ENCODE measurements at regions not wholly inside any gene's neighbourhood (a gene's known extent, or its start where the extent isn't known, plus 50 kb on each side); places are given as distances from the start of the nearest gene placed in this dataset.
"Not testable (repeated sequence)": the region's sequence is repeated elsewhere in the genome, so short reads cannot be mapped to it uniquely, and the experiment has no call there.

- no peak for DNase-seq (ENCODE audit: low read depth in 2 of 2)
Observed at GRCh38 chr7:51930834-51931233, 614.2 kb upstream of the COBL start.

DNA sequence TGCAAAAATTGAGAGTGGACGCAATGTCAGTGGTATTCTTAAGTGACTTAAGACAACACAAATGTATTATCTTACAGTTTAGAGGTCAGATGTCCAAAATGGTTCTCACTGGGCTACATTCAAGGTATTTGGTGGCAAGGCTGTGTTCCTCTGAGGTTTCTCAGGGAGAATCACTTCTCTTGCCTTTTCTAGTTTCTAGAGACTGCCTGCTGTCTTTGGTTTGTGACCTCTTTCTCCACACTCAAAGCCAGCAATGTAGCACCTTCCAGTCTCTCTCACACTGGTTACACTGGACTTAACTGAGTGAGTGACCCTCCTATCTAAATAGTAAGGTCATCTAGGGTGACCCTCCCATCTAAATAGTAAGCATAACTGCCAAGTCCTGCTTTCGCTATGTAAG, 613.2 kb upstream of the COBL start:
- no peak for DNase-seq (ENCODE audit: low read depth in 2 of 2)

DNA sequence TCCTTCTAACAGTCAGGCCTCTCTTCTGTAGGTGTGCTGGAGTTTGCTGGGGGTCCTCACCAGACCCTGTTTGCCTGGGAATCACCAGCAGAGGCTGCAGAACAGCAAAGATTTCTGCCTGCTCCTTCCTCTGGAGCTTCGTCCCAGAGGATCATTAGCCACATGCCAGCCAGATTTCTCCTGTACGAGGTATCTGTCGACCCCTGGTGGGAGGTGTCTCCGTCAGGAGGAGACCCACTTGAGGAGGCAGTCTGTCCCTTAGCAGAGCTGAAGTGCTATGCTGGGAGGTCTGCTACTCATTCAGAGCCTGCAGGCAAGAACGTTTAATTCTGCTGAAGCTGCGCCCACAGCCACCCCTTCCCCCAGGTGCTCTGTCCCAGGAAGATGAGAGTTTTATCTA, 611.1 kb upstream of the COBL start:
- DNase-seq (ENCODE audit: low read depth in 2 of 2): no peak

DNA sequence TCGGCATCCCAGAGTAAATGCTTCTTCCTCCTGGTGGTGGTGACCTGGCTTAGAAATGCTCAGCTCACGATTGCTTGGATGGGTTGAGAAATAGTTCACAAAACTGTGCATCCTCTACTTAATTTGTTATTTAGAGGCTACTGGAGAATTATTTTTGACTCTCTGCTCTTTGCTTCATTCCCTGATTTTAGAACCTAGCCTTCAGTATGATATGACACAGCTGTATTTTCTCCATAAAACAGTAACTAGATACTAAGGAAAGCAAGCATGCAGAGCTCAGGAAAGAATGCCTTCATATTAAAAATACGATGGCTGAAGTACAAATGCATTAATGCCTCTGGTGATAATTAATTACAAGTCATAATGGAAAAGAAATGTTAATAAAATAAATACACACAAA, 602.0 kb upstream of the COBL start:
- DNase-seq (ENCODE audit: low read depth in 2 of 2): no peak

DNA sequence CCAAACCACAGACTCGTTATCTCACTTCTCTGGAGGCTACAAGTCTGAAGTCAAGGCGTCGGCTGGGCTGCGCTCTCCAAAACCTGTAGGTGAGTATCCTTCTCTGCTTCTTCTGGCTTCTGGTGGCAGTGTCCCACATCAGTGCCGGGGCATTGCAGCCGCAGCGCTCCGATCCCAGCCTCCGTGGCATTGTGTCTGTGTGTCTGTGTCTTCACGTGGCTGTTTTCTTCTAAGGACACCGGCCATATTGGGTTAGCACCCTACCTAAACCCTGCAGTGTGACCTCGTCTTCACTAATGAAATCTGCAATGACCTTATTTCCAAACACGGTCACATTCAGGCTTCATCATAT, 584.9 kb upstream of the COBL start:
- no peak for DNase-seq (ENCODE audit: low read depth in 2 of 2)

DNA sequence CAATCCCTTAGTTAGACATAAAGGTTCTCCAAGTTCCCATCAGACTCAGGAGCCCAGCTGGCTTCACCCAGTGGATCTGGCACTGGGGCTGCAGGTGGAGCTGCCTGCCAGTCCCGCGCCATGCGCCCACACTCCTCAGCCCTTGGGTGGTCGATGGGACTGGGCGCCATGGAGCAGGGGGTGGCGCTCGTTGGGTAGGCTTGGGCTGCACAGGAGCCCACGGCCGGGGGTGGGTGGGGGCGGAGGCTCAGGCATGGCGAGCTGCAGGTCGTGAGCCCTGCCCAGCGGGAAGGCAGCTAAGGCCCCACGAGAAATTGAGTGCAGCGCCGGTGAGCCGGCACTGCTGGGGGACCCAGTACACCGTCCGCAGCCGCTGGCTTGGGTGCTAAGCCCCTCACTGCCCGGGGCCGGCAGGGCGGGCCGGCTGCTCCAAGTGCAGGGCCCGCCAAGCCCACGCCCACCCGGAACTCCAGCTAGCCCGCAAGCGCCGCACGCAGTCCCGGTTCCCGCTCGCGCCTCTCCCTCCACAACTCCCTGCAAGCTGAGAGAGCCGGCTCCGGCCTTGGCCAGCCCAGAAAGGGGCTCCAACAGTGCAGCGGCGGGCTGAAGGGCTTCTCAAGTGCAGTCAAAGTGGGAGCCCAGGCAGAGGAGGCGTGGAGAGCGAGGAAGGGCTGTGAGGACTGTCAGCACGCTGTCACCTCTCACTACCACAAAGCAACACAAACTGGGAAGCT, 584.3 kb upstream of the COBL start:
- not testable (repeated sequence) for DNase-seq (ENCODE audit: low read depth in 2 of 2)

DNA sequence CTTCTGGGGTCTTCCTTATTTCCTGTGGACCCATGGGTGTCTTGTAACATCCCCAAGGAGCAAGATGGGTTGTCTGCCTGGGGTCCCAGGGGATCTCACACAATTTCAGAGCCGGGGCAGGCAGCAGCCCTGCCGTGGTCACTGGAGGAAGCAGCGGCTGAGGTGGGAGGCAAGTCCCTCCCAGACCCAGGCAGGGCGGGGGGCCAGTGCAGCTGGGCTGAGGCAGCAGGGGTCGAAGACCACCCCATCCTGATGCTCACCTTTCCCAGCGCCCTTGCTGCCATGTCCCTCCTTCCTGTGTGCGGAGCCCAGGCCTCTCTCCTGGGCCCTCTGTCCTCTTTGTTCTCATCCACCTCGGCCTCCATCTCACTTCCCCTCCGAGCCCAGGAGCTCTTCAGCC, 583.0 kb upstream of the COBL start:
- DNase-seq (ENCODE audit: low read depth in 2 of 2): no peak

DNA sequence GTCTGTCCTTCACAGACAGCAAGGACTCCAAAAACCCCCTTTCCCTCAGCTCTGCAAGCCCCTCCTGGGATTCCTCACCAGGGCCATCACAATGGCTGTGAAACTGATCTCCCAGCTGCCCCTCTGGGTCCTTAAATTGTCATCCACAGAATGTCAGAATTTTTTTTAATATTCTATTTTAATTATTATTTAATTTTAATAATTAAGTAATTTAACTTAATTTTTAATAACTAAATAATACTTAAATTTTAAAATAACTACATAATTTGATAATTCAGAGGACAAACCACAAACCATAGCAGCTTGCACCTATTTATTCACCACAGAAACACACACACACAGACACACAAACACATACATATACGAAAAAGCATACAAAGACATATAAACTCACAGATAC, 565.8 kb upstream of the COBL start:
- no peak for DNase-seq (ENCODE audit: low read depth in 2 of 2)

- no peak for DNase-seq (ENCODE audit: low read depth in 2 of 2)
Observed at GRCh38 chr7:51881309-51881708, 564.7 kb upstream of the COBL start.

DNA sequence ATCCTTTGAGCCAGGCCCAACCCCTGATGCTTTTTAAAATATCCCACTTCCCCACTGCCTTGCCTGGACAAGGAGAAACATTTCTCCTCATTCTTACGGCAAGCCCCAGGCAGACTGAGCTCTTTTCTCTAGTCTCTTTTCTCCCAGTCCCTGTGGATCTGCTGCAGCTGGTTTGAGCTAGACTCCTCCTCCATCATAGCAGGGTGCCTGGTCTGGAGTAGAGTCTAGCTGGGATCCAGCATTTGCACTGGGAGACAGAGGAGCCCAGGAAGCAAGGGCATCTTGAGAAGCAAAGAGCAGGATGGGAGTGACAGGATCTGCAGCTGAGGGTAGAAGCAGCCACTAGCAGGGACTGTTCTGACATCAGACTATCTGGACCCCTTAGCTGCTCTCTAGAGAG, 562.3 kb upstream of the COBL start:
- no peak for DNase-seq (ENCODE audit: low read depth in 2 of 2)

GRCh38 chr7:51869452-51869851, 552.8 kb upstream of the COBL start:
- no peak for DNase-seq (ENCODE audit: low read depth in 2 of 2)

DNA sequence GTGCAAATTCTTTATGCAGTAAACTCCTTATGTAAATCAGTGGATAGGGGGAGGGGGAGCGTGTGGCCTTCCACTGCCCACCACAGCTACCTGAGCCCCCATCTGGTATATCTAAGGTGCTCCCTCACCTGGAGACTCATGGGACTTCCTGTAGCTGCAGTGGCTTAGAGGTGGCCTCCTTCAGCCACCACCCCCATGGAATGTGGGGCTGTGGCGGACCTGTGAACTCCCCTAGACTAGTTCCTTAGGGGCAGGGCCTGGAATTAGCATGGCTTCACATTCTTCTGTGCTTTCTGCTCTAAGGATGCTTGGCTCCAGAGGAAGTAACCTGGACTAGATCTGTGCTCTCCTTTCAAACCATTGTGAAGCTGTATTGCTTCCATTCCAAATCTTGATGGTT, 550.5 kb upstream of the COBL start:
- DNase-seq (ENCODE audit: low read depth in 2 of 2): no peak

- DNase-seq (ENCODE audit: low read depth in 2 of 2): no peak
Observed at GRCh38 chr7:51860305-51860704, 543.7 kb upstream of the COBL start.

- no peak for DNase-seq (ENCODE audit: low read depth in 2 of 2)
Observed at GRCh38 chr7:51850126-51850525, 533.5 kb upstream of the COBL start.

- DNase-seq (ENCODE audit: low read depth in 2 of 2): no peak
Observed at GRCh38 chr7:51847461-51848134, 531.0 kb upstream of the COBL start.

- DNase-seq (ENCODE audit: low read depth in 2 of 2): not testable (repeated sequence)
Observed at GRCh38 chr7:51839130-51839529, 522.5 kb upstream of the COBL start.

GRCh38 chr7:51827631-51828030, 511.0 kb upstream of the COBL start:
- no peak for DNase-seq (ENCODE audit: low read depth in 2 of 2)

DNA sequence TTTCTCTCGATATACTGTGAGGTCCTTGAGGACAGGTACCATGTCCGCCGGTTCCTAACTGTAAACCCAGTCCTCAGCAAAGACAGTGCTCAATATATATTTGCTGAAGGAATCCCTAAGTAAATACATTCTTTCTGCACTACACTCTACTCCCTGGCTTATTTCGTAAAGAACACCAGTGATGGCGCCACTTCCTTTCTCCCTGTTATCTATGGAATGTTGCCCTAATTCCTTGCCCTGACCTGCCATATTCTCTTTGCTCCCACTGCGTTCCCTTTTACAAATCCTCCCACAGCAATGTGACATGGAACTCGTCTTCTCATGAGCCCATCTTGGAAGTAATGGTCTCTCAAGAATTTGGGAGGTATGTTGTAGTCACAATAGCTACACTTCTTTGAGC, 507.4 kb upstream of the COBL start:
- no peak for DNase-seq (ENCODE audit: low read depth in 2 of 2)

DNA sequence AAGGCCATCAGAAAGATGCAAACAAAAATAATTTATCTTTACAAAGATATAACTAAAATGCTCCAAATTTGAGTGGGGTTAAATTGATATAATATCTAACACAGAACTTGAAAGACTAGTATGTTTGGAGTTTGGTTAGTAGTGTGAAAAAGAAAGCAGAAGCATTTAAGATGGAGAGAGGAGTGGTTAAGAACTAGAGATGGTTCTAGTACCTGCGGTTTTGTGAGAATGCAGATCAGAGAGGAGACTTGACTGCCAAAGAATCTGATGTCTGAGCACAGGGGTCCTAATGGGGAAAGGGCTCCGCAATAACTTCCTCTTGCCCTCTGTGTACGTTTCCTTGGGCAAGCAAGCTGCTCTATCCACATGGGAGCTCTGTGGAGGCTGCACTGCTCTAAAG, 506.8 kb upstream of the COBL start:
- no peak for DNase-seq (ENCODE audit: low read depth in 2 of 2)

GRCh38 chr7:51817694-51818225, 501.2 kb upstream of the COBL start:
- DNase-seq (ENCODE audit: low read depth in 2 of 2): no peak

- not testable (repeated sequence) for DNase-seq (ENCODE audit: low read depth in 2 of 2)
Observed at GRCh38 chr7:51805783-51806431, 489.3 kb upstream of the COBL start.

DNA sequence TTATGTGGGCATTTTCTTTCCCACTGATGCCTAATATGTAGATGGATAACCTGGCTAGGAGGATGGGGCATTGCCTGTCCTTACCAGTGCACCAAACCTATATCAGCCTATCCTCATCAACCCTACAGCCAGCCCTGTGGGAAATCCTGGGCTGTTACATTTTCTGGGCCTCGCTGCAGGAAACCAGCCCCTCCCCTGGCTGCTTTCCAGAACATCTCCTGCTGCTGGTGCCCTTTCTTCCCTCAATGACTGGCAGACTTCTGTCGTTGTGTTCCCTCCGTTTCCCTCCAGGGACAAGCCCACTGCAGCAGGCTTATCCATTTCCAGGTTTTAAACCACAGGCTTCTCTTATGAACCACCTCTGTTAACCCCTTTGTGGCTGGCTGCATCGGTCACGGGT, 486.1 kb upstream of the COBL start:
- DNase-seq (ENCODE audit: low read depth in 2 of 2): no peak

DNA sequence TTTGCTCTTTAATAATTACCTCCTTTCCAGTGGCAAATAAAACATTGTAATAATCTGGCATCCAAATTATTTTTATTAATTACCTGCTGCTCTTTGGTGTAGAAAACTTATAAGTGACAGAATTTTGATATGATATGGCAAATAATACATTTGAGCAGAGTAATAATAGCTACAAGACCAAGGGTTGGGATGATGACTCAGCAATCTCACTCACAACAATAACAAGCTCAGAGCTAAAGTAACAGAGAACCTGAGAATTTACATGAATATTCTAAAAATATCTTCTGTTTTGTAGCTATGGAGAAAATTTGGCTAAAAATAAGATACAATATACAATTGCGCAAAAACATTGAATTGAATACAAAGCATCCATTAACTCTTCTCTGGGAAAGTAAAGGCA, 480.8 kb upstream of the COBL start:
- DNase-seq (ENCODE audit: low read depth in 2 of 2): no peak

Measured in activated CD8-positive, alpha-beta memory T cell treated with anti-CD3 and anti-CD28 coated beads for 4 hours (primary cell).